Neural progenitor cell (in vitro differentiated cells): ENCODE measurements at regions not wholly inside any gene's neighbourhood (a gene's known extent, or its start where the extent isn't known, plus 50 kb on each side); places are given as distances from the start of the nearest gene placed in this dataset. TPM values are rescaled to one million over a fixed set of nuclear protein-coding genes. Genes with fewer than 3 reads are reported as not detected.

ENCODE experiments used
- DNase-seq: peaks from one replicate; pipeline ENCODE4 v3.0.0-alpha.2; 2016; ENCODE audit warnings: low spot score
- H2AFZ ChIP-seq: fragments of 200-600 bp; sonication (generic); replicated peaks from 2 replicates; pipeline ENCODE4 v1.6.1; 2016; ENCODE audit warnings: antibody characterized with exemption
- H3F3A ChIP-seq: fragments of 200-600 bp; sonication (generic); 2 replicates; pipeline ENCODE4 v1.6.1; 2016; ENCODE audit warnings: antibody characterized with exemption, low read depth
- H3K27ac ChIP-seq: fragments of 200-600 bp; sonication (generic); 2 replicates; pipeline ENCODE4 v1.5.1; 2016; ENCODE audit warnings: mild to moderate bottlenecking
- H3K27me3 ChIP-seq: fragments of 200-600 bp; sonication (generic); 2 replicates; pipeline ENCODE4 v1.6.1; 2016; ENCODE audit warnings: mild to moderate bottlenecking, moderate library complexity
- H3K36me3 ChIP-seq: fragments of 200-600 bp; sonication (generic); 2 replicates; pipeline ENCODE4 v1.5.1; 2016
- H3K4me1 ChIP-seq: fragments of 200-600 bp; sonication (generic); 2 replicates; pipeline ENCODE4 v1.6.1; 2016; ENCODE audit warnings: mixed run types
- H3K4me2 ChIP-seq: fragments of 200-600 bp; sonication (generic); 2 replicates; pipeline ENCODE4 v1.6.1; 2016
- H3K4me3 ChIP-seq: fragments of 200-600 bp; sonication (generic); 2 replicates; pipeline ENCODE4 v1.5.1; 2016
- H3K79me2 ChIP-seq: fragments of 200-600 bp; sonication (generic); 2 replicates; pipeline ENCODE4 v1.6.1; 2016; ENCODE audit warnings: low read depth
- H3K9ac ChIP-seq: fragments of 200-600 bp; sonication (generic); 2 replicates; pipeline ENCODE4 v1.6.1; 2016
- H3K9me3 ChIP-seq: fragments of 200-600 bp; sonication (generic); 2 replicates; pipeline ENCODE4 v1.5.1; 2016; ENCODE audit warnings: low read depth
- H4K20me1 ChIP-seq: fragments of 200-600 bp; sonication (generic); 2 replicates; pipeline ENCODE4 v1.6.1; 2016; ENCODE audit warnings: low read depth
- H3K27ac Mint-ChIP-seq: 3 replicates; pipeline ENCODE4 v1.8.0; 2021; ENCODE audit warnings: mixed read lengths
- H3K27me3 Mint-ChIP-seq: 2 replicates; pipeline ENCODE4 v1.8.0; 2022; ENCODE audit warnings: low read depth, mild to moderate bottlenecking, inconsistent platforms, moderate library complexity, mixed read lengths; ENCODE audit not compliant: insufficient read depth
- H3K36me3 Mint-ChIP-seq: 3 replicates; pipeline ENCODE4 v1.8.0; 2021; ENCODE audit warnings: mixed read lengths
- H3K4me1 Mint-ChIP-seq: 3 replicates; pipeline ENCODE4 v1.8.0; 2021; ENCODE audit warnings: mixed read lengths
- H3K4me3 Mint-ChIP-seq: 3 replicates; pipeline ENCODE4 v1.8.0; 2021; ENCODE audit warnings: mild to moderate bottlenecking, moderate library complexity, mixed read lengths
- H3K9me3 Mint-ChIP-seq: 3 replicates; pipeline ENCODE4 v1.8.0; 2020; ENCODE audit warnings: mixed read lengths
- CTCF ChIP-seq: fragments of 200-600 bp; sonication (generic); IDR thresholded peaks from 2 replicates; pipeline ENCODE4 v1.5.1; 2017; ENCODE audit warnings: antibody characterized with exemption, mild to moderate bottlenecking
- EZH2 ChIP-seq: fragments of 200-600 bp; sonication (generic); IDR thresholded peaks from 2 replicates; pipeline ENCODE4 v1.6.1; 2017; ENCODE audit warnings: antibody characterized with exemption, mild to moderate bottlenecking, moderate library complexity
- EZH2phosphoT487 ChIP-seq: fragments of 200-600 bp; sonication (generic); IDR thresholded peaks from 2 replicates; pipeline ENCODE4 v1.6.1; 2017; ENCODE audit warnings: antibody characterized with exemption
- small RNA-seq: library from RNA; depleted of rRNA; stranded (forward); fragments of <200 nt; gene quantifications from one replicate; pipeline ENCODE3, GENCODE V24; 2015

GRCh38 chrX:82816562-82816961 lies 691.5 kb upstream of the POU3F4 start:
- Histone ChIP-seq H3K4me2 (no peak overlapping the region), H3K27me3 (no peaks in the 10 kb centered on the region), H4K20me1 (no peaks in the 10 kb centered on the region), H2AFZ (no peak overlapping the region), H3K79me2 (no peaks in the 10 kb centered on the region), H3K4me1 (no peaks in the 10 kb centered on the region), H3K27ac (no peak overlapping the region), H3K9ac (no peak overlapping the region), H3F3A (no peaks in the 10 kb centered on the region), H3K9me3 (peaks cover 3% of the 10 kb centered on the region), H3K36me3 (no peaks in the 10 kb centered on the region), H3K4me3 (no peak overlapping the region)
- H3K27ac Mint-ChIP-seq: no peak overlapping the region
- peaks cover 7% of the 10 kb centered on the region for H3K9me3 Mint-ChIP-seq
- H3K4me3 Mint-ChIP-seq: no peak overlapping the region
- H3K36me3 Mint-ChIP-seq: no peaks in the 10 kb centered on the region
- DNase-seq: no peak
- H3K27me3 Mint-ChIP-seq: peaks cover 5% of the 10 kb centered on the region
- no peaks in the 10 kb centered on the region for H3K4me1 Mint-ChIP-seq
- TF ChIP-seq EZH2 (no peak), CTCF (no peak), EZH2phosphoT487 (no peak)

- Histone ChIP-seq H2AFZ (no peak overlapping the region), H4K20me1 (no peaks in the 10 kb centered on the region), H3K27me3 (no peaks in the 10 kb centered on the region), H3F3A (no peaks in the 10 kb centered on the region), H3K79me2 (no peaks in the 10 kb centered on the region), H3K9ac (no peak overlapping the region), H3K27ac (no peak overlapping the region), H3K4me2 (no peak overlapping the region), H3K9me3 (peaks cover 22% of the 10 kb centered on the region), H3K4me1 (no peaks in the 10 kb centered on the region), H3K4me3 (no peak overlapping the region), H3K36me3 (peaks cover 9% of the 10 kb centered on the region)
- Mint-ChIP-seq H3K4me3 (no peak overlapping the region), H3K27ac (no peak overlapping the region), H3K9me3 (peaks cover 15% of the 10 kb centered on the region), H3K4me1 (no peaks in the 10 kb centered on the region), H3K27me3 (no peaks in the 10 kb centered on the region), H3K36me3 (no peaks in the 10 kb centered on the region)
- no peak for DNase-seq
- no peak for TF ChIP-seq CTCF
- no peak for TF ChIP-seq EZH2
- TF ChIP-seq EZH2phosphoT487: no peak
Measured at GRCh38 chrX:82842286-82842685, 665.8 kb upstream of the POU3F4 start.

GRCh38 chrX:82848111-82848510 lies 660.0 kb upstream of the POU3F4 start:
- Histone ChIP-seq H3K27me3 (no peaks in the 10 kb centered on the region), H3K9ac (no peak overlapping the region), H4K20me1 (no peaks in the 10 kb centered on the region), H3K79me2 (no peaks in the 10 kb centered on the region), H3K4me3 (no peak overlapping the region), H3K36me3 (no peaks in the 10 kb centered on the region), H3K27ac (no peak overlapping the region), H3K4me2 (no peak overlapping the region), H3K9me3 (no peaks in the 10 kb centered on the region), H3F3A (no peaks in the 10 kb centered on the region), H2AFZ (no peak overlapping the region), H3K4me1 (no peaks in the 10 kb centered on the region)
- H3K4me1 Mint-ChIP-seq: no peaks in the 10 kb centered on the region
- H3K9me3 Mint-ChIP-seq: peaks cover 17% of the 10 kb centered on the region
- H3K27me3 Mint-ChIP-seq: no peaks in the 10 kb centered on the region
- H3K36me3 Mint-ChIP-seq: no peaks in the 10 kb centered on the region
- H3K4me3 Mint-ChIP-seq: no peak overlapping the region
- DNase-seq: no peak
- H3K27ac Mint-ChIP-seq: no peak overlapping the region
- TF ChIP-seq EZH2 (no peak), EZH2phosphoT487 (no peak), CTCF (no peak)

Small RNA genes lying in the stretch of these regions (small RNA-seq; reads per million reads assigned to genes)
- gene RF00394: not detected
